ENCODE measurements at regions not wholly inside any gene's neighbourhood (a gene's known extent, or its start where the extent isn't known, plus 50 kb on each side); places are given as distances from the start of the nearest gene placed in this dataset.

DNA sequence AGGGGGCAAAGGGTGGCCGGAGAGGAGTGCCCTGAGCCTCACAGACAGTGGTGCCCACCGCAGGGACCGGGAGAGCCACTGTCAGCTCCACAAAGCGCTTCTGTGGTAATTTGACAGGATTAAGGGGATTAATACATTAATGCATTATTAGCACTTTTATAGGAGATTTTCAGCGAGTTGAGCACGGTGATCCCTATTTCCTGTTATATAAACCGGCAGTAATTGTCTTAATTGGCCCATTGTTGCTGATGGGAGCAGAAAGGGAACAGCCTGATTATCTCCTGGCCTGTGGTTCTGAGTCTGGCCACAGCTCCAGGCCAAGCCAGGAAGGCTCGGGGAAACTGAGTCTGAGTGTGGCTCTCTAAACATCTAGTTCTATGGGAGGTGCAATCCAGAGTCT, 423.6 kb downstream of the CDK5RAP2 start:
- H3K4me1 Mint-ChIP-seq: no peaks in the 10 kb centered on the region
- no peaks in the 10 kb centered on the region for H3K27me3 Mint-ChIP-seq
- peaks cover 3 to 7% (median 7%) of the 10 kb centered on the region in 3 donors for H3K9me3 Mint-ChIP-seq
- no peak overlapping the region for H3K4me3 Mint-ChIP-seq
- H3K27ac Mint-ChIP-seq: no peak overlapping the region
- H3K36me3 Mint-ChIP-seq: no peaks in the 10 kb centered on the region

DNA sequence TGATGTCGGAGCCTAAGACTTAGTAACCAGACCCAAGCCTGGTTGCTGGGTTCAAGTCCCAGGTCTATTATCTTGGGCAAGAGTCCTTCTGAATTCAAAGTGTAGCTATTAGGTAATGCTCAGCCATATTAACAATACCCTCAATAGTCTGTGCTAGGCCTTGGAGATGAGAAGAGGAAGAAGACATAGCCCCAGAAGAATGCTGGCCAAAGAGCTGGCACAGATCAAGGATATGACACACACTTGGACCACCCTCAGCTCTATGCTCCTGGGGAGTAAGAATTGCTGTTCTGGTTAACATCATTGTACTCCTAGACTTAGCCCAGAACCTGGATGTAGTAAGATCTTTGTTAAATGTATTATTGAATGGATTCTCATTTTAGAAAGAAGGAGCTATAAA, 426.7 kb downstream of the CDK5RAP2 start:
- H3K4me1 Mint-ChIP-seq: no peaks in the 10 kb centered on the region
- H3K27me3 Mint-ChIP-seq: no peaks in the 10 kb centered on the region
- H3K4me3 Mint-ChIP-seq: no peak overlapping the region
- no peaks in the 10 kb centered on the region for H3K36me3 Mint-ChIP-seq
- H3K27ac Mint-ChIP-seq: no peak overlapping the region
- peaks cover 0 to 4% (median 0%) of the 10 kb centered on the region in 3 donors for H3K9me3 Mint-ChIP-seq

DNA sequence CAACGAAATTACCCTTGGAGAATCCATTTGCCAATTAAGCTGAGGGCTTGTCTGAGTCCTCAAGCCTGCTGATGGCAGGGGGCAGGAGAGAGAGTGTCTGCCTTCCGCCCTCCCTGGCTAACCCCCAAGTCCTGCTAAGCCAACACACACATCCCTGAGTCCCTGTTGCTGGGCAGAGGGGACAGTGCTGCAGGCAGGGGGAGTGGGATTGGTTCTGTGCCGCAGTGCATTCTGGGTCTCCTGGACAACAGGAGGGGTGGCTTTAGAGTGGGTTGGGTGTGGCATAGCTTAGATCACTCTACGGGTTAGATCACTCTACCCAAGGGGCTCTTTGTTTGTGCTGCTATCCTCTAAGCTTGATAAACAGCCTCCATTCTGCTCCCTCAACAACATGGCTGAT, 427.7 kb downstream of the CDK5RAP2 start:
- H3K27me3 Mint-ChIP-seq: peaks cover 1% of the 10 kb centered on the region
- no peaks in the 10 kb centered on the region for H3K36me3 Mint-ChIP-seq
- H3K4me3 Mint-ChIP-seq: no peak overlapping the region
- no peak overlapping the region for H3K27ac Mint-ChIP-seq
- H3K4me1 Mint-ChIP-seq: no peaks in the 10 kb centered on the region
- H3K9me3 Mint-ChIP-seq: peaks cover 0 to 4% (median 0%) of the 10 kb centered on the region in 3 donors

DNA sequence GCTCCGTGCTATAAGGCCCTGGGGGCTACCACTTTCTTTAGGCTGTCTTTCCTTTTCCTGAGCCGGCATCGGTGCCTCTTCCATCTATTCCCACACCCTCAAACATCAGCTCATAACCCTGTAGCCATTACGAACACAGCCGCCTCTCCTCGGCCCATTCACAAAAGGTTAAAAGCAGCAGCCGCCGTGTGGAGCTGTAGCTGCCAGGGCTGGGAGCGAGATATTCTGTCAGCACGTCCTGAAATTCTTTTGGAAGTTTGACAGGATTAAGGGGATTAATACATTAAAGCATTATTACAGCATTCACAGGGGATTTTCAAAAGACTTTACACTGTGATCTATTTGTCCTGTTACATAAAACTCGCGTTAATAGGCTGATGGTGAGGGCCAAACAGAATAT, 428.2 kb downstream of the CDK5RAP2 start:
- no peak overlapping the region for H3K27ac Mint-ChIP-seq
- H3K9me3 Mint-ChIP-seq: peaks cover 0 to 4% (median 0%) of the 10 kb centered on the region in 3 donors
- H3K36me3 Mint-ChIP-seq: no peaks in the 10 kb centered on the region
- no peak overlapping the region for H3K4me3 Mint-ChIP-seq
- H3K4me1 Mint-ChIP-seq: peaks cover 0 to under 1% (median 0%) of the 10 kb centered on the region in 3 donors
- H3K27me3 Mint-ChIP-seq: peaks cover 1% of the 10 kb centered on the region

DNA sequence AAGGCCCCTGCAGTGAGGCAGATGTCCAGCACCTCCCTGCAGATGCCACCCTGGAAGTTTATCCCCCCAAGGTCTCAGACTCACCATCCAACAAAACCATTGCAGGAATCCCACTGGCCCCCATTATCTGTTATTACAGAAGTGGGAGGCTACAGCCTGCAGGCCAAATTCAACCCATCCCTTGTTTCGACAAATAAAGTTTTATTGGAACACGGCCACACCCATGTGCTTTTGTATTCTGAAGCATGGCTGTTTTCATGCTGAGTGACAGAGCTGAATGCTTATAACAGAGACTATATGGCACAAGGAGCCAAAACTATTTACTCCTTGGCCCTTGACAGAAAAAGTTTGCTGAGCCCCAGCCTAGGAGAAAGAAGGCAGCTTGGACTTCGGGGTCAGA, 428.8 kb downstream of the CDK5RAP2 start:
- Mint-ChIP-seq H3K4me1 (peaks cover 0 to 1% (median 0%) of the 10 kb centered on the region in 3 donors), H3K27me3 (peaks cover 1% of the 10 kb centered on the region), H3K9me3 (peaks cover 0 to 4% (median 0%) of the 10 kb centered on the region in 3 donors), H3K4me3 (no peak overlapping the region), H3K27ac (no peak overlapping the region), H3K36me3 (no peaks in the 10 kb centered on the region)

DNA sequence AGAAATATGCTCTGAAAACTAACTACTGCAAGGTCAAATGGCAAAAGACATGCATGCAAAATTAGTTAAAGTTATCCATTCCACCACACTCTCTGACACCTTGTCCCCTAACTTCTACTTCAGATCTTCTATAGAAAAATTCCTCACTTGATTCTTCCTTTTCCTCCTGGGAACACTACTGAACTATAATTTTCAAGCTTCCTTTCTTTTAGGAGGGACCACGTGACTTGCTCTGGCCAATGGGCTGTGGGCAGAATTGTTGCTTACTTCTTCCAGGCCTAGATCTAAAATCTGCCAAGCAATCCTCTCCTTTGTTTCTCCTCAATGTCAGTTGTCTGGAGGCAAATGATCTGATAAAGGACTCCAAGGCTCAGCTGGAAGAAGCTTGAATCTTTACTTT, 441.0 kb downstream of the CDK5RAP2 start:
- no peaks in the 10 kb centered on the region for H3K4me1 Mint-ChIP-seq
- H3K9me3 Mint-ChIP-seq: peaks cover 0 to 9% (median 8%) of the 10 kb centered on the region in 3 donors
- H3K4me3 Mint-ChIP-seq: no peak overlapping the region
- peaks cover 1% of the 10 kb centered on the region for H3K27me3 Mint-ChIP-seq
- H3K36me3 Mint-ChIP-seq: no peaks in the 10 kb centered on the region
- H3K27ac Mint-ChIP-seq: no peak overlapping the region

DNA sequence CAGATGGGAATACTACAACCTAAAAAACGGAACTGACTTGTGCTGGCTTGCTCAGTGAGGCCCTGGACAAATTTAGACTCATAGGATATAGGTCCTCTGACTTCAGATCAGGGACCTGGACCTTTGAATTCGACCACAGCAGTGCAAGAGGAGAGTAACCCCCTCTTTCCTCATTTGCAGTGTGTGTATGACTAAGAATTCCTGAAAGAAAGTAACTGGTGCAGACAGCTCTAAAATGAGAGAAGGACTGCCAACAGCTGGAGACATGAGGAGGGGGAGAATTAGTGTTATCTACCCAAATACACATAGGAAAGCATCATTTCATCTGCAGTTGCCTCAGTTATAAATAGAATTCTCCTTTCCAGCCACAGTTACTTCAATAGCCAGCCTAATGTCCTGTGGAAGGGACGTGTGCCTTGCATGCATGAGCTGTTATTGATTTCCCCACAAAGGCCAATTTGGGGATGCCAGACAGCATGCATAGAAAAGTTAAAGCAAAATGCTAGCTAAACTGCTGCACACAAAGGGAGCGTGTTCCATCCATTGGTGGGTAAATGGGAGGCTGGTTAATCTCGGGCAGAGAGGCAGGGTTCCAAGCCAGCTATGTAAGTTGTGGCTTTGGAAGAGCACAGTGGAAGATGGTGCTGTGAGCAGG, 442.7 kb downstream of the CDK5RAP2 start:
- Mint-ChIP-seq H3K4me3 (no peak overlapping the region), H3K27me3 (peaks cover 1% of the 10 kb centered on the region), H3K4me1 (no peaks in the 10 kb centered on the region), H3K27ac (no peak overlapping the region), H3K9me3 (peaks cover 0 to 9% (median 8%) of the 10 kb centered on the region in 3 donors), H3K36me3 (no peaks in the 10 kb centered on the region)

DNA sequence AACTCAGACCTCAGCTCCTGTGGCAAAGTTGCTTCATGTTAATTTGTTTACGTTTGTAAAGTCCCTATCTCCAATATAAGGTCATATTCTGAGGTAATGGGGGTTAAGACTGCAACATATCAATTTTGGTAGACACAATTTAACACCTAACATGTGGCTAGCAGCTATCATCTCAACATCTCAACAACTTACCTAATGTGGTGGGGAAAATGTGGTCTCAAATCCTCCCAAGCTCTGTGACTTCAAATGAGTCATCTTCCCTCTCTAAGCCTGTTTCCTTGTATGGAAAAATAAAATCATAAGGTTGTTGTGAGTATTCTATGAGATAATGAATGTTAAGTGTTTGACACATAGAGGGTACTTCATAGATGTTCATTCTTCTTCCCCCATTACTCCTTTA, 443.3 kb downstream of the CDK5RAP2 start:
- peaks cover 1% of the 10 kb centered on the region for H3K27me3 Mint-ChIP-seq
- no peak overlapping the region for H3K27ac Mint-ChIP-seq
- H3K4me3 Mint-ChIP-seq: no peak overlapping the region
- no peaks in the 10 kb centered on the region for H3K4me1 Mint-ChIP-seq
- peaks cover 0 to 11% (median 9%) of the 10 kb centered on the region in 3 donors for H3K9me3 Mint-ChIP-seq
- H3K36me3 Mint-ChIP-seq: no peaks in the 10 kb centered on the region

DNA sequence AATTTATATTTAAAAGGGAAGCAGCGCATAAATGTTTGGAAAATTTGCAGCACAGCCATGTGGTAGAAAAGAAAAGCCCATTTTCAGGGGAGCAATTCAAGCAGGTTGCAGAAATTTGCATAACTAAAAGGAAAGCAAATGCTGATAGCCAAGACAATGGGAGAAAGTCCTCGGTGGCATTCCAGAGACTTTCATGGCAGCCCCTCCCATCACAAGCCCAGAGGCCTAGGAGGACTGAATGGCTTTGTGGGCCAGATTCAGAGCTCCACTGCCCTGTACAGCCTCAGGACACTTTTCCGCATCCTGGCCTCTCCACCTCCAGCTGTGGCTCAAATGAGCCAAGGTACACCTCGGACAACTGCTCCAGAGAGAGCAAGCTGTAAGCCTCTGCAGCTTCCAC, 462.9 kb downstream of the CDK5RAP2 start:
- no peaks in the 10 kb centered on the region for H3K4me1 Mint-ChIP-seq
- H3K27me3 Mint-ChIP-seq: peaks cover 1% of the 10 kb centered on the region
- H3K27ac Mint-ChIP-seq: no peak overlapping the region
- H3K4me3 Mint-ChIP-seq: no peak overlapping the region
- peaks cover 0 to 8% (median 5%) of the 10 kb centered on the region in 3 donors for H3K9me3 Mint-ChIP-seq
- H3K36me3 Mint-ChIP-seq: no peaks in the 10 kb centered on the region

DNA sequence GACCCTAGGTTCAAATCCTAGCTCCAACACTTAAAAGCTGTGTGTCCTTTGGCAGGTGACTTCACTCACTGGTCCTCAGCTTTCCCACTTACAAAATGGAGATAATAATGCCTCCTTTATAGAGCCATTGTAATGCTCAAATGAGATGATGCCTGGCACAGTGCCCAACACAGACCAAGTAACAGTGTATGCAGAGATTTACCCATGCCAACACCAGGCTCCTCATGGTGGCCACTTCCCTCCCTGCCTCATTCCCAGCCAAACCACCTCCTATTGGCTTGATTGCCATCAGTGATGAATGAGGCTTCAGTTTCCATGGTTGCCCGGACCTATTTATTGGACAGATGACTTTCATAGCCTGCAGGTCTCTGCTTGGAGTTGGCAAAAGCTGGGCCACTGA, 469.4 kb downstream of the CDK5RAP2 start:
- no peaks in the 10 kb centered on the region for H3K4me1 Mint-ChIP-seq
- H3K9me3 Mint-ChIP-seq: no peaks in the 10 kb centered on the region
- no peak overlapping the region for H3K4me3 Mint-ChIP-seq
- H3K36me3 Mint-ChIP-seq: no peaks in the 10 kb centered on the region
- no peak overlapping the region for H3K27ac Mint-ChIP-seq
- peaks cover 2% of the 10 kb centered on the region for H3K27me3 Mint-ChIP-seq

DNA sequence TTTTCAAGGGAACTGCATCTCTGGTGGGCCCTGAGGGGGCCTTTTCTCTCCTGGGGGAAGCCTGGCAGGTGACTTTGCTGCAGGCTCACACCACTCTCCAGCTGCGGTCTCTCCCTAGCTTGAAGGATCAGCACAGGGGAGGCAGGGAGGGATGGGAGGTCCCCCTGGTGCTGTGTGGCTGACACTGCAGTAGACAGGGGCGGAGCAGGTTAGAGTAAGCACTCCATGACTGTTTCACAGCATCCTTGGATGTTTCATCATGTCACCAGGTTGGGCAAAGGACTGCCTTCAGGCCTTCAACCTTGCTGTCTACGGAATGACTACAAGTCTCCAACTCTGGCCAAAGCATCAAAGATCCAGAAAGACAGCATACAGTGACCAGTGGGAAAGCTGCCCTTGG, 470.7 kb downstream of the CDK5RAP2 start:
- Mint-ChIP-seq H3K9me3 (no peaks in the 10 kb centered on the region), H3K27ac (no peak overlapping the region), H3K4me1 (no peaks in the 10 kb centered on the region), H3K27me3 (peaks cover 2% of the 10 kb centered on the region), H3K36me3 (no peaks in the 10 kb centered on the region), H3K4me3 (no peak overlapping the region)

DNA sequence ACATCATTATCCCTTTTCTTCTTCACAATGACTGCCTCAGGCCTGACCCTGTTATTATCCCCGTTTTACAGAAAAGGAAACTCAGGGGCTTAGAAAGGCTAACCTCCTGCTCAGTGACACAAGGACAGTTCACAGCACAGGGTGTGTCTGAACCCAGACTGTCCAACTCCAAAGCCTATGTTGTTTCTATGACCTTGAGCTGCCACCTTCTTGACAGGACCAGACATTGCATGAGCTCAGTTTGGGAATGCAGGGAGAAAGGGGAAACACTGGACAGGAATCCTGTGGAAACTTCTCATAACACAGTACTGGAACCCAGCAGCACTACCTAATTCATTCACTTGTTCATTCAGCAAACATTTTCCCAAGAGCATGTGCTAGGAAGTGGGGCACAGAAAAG, 472.8 kb downstream of the CDK5RAP2 start:
- Mint-ChIP-seq H3K36me3 (no peaks in the 10 kb centered on the region), H3K27ac (no peak overlapping the region), H3K4me3 (no peak overlapping the region), H3K4me1 (no peaks in the 10 kb centered on the region), H3K9me3 (no peaks in the 10 kb centered on the region), H3K27me3 (peaks cover 2% of the 10 kb centered on the region)

DNA sequence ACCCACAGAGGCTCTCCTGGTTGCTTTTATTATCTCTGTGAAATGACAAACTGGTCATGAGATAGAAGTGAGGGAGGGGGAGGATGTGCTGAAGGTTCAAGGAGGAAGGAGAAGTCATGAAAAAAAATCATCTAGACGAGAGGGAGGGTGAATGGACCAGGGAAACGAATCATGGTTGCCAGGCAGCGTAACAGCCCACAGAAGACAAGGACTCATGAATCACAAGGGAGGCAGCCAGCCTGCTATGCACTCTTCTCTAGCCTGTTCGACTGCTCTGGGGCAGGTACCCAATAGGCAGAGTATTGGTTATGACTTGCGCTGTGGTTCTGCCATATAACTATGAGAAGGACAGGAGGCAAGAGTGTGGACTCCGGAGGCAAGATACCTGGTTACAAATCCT, 475.2 kb downstream of the CDK5RAP2 start:
- H3K4me1 Mint-ChIP-seq: no peaks in the 10 kb centered on the region
- no peaks in the 10 kb centered on the region for H3K9me3 Mint-ChIP-seq
- no peak overlapping the region for H3K4me3 Mint-ChIP-seq
- no peak overlapping the region for H3K27ac Mint-ChIP-seq
- H3K36me3 Mint-ChIP-seq: no peaks in the 10 kb centered on the region
- peaks cover 2% of the 10 kb centered on the region for H3K27me3 Mint-ChIP-seq

DNA sequence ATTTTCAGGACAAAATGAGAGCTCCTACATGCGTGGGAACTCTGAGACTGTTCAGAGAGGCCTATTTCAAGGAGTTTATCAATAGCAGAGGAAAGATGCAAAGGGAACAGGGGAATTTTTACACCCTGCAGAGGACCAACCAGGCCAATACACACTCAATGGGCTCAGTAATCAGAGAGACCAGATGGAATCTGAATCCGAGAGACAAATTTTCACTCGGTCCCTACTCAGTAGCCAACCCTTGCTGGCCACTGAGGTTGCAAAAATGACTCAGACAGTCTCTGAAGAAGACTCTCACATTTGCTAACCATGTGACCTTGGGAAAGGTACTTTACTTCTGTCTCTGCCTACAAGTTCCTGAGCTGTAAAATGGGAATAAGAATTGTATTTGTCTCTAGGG, 479.4 kb downstream of the CDK5RAP2 start:
- Mint-ChIP-seq H3K27ac (no peak overlapping the region), H3K4me1 (no peaks in the 10 kb centered on the region), H3K4me3 (no peak overlapping the region), H3K9me3 (no peaks in the 10 kb centered on the region), H3K27me3 (peaks cover 7% of the 10 kb centered on the region), H3K36me3 (no peaks in the 10 kb centered on the region)

DNA sequence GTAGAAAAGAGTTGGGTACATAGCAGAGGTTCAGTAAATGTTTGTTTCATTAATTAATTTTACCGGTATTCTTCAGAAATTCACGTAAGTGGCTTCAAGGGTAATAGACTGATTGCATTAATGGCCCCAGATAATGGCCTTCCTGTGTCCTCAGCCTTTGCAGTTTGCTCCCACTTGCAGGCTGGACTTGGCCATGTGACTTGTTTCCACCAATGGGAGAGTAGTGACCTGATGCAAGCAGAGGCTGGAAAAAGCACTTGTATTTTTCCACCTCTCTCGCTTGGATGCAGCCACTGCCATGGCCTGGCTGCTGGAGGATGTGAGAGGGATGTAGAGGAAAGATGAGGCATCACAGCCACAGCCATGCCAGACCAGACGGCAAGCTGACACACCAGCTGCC, 480.9 kb downstream of the CDK5RAP2 start:
- H3K9me3 Mint-ChIP-seq: no peaks in the 10 kb centered on the region
- H3K27ac Mint-ChIP-seq: no peak overlapping the region
- H3K27me3 Mint-ChIP-seq: peaks cover 7% of the 10 kb centered on the region
- no peak overlapping the region for H3K4me3 Mint-ChIP-seq
- H3K4me1 Mint-ChIP-seq: no peaks in the 10 kb centered on the region
- no peaks in the 10 kb centered on the region for H3K36me3 Mint-ChIP-seq

DNA sequence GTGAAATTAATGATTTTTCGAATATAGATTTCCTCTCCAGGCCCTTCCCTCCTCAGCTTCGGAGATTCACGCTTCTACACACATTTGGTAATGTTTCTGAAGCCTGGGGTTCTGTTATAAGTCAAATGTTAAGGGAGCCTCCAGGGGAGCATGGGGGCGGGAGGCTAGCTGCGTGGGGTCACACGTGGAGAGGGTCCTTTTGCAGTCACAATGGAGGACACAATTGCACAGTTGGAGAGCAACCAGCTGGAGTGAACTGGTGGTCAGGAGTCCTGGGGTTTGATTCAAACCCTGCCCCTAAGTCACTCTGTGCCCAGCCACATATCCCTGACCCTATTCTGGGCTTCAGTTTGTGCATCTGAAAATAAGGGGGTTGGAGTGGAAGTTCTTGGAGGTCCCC, 481.4 kb downstream of the CDK5RAP2 start:
- H3K4me1 Mint-ChIP-seq: no peaks in the 10 kb centered on the region
- H3K27me3 Mint-ChIP-seq: peaks cover 7% of the 10 kb centered on the region
- no peaks in the 10 kb centered on the region for H3K9me3 Mint-ChIP-seq
- H3K4me3 Mint-ChIP-seq: no peak overlapping the region
- H3K27ac Mint-ChIP-seq: no peak overlapping the region
- no peaks in the 10 kb centered on the region for H3K36me3 Mint-ChIP-seq

Measured in IgD-negative memory B cell (primary cell).